OCI-LY1 (cell line): ENCODE measurements at regions not wholly inside any gene's neighbourhood (a gene's known extent, or its start where the extent isn't known, plus 50 kb on each side); places are given as distances from the start of the nearest gene placed in this dataset.

Experiments
- H2AFZ ChIP-seq: fragments of 200-600 bp; sonication (generic), shearing (Covaris generic); 2 replicates; pipeline ENCODE4 v1.6.0; 2014; ENCODE audit warnings: antibody characterized with exemption, mild to moderate bottlenecking, low read length
- H3F3A ChIP-seq: fragments of 200-600 bp; sonication (generic), shearing (Covaris generic); 2 replicates; pipeline ENCODE4 v1.6.0; 2014; ENCODE audit warnings: mild to moderate bottlenecking, antibody characterized with exemption, low read length, moderate library complexity; ENCODE audit not compliant: insufficient read depth
- H3K27ac ChIP-seq: fragments of 200-600 bp; sonication (generic); 2 replicates; pipeline ENCODE4 v1.5.1; 2014; ENCODE audit warnings: low read length, mixed run types, mild to moderate bottlenecking, low read depth; ENCODE audit not compliant: poor library complexity, severe bottlenecking
- H3K27me3 ChIP-seq: fragments of 200-600 bp; sonication (generic); 2 replicates; pipeline ENCODE4 v1.6.0; 2014; ENCODE audit warnings: antibody characterized with exemption, mild to moderate bottlenecking, low read length, moderate library complexity; ENCODE audit not compliant: insufficient read depth
- H3K36me3 ChIP-seq: fragments of 200-600 bp; sonication (generic); 2 replicates; pipeline ENCODE4 v1.6.1; 2014; ENCODE audit warnings: mild to moderate bottlenecking, antibody characterized with exemption, low read length, moderate library complexity, mixed read lengths; ENCODE audit not compliant: insufficient read depth
- H3K4me1 ChIP-seq: fragments of 200-600 bp; sonication (generic); 2 replicates; pipeline ENCODE4 v1.5.1; 2014; ENCODE audit warnings: mild to moderate bottlenecking, low read length, moderate library complexity; ENCODE audit not compliant: insufficient read depth, severe bottlenecking
- H3K4me2 ChIP-seq: fragments of 200-600 bp; sonication (generic), shearing (Covaris generic); 2 replicates; pipeline ENCODE4 v1.6.1; 2014; ENCODE audit warnings: low read length
- H3K4me3 ChIP-seq: fragments of 200-600 bp; sonication (generic); 2 replicates; pipeline ENCODE4 v1.5.1; 2014; ENCODE audit warnings: low read length, low read depth, mild to moderate bottlenecking, mixed read lengths; ENCODE audit not compliant: poor library complexity, severe bottlenecking
- H3K79me2 ChIP-seq: fragments of 200-600 bp; shearing (Covaris generic); 2 replicates; pipeline ENCODE4 v1.6.1; 2016; ENCODE audit warnings: mixed run types, low read length, mixed read lengths; ENCODE audit not compliant: insufficient read depth
- H3K9ac ChIP-seq: fragments of 200-600 bp; sonication (generic), shearing (Covaris generic); 2 replicates; pipeline ENCODE4 v1.6.1; 2014; ENCODE audit warnings: mild to moderate bottlenecking, low read length, mixed read lengths
- H3K9me2 ChIP-seq: fragments of 200-600 bp; sonication (generic), shearing (Covaris generic); 2 replicates; pipeline ENCODE4 v1.6.1; 2014; ENCODE audit warnings: low read depth, mild to moderate bottlenecking, low read length, mixed read lengths
- H3K9me3 ChIP-seq: fragments of 200-600 bp; shearing (Covaris generic); 2 replicates; pipeline ENCODE4 v1.6.1; 2014; ENCODE audit warnings: low read length, mixed read lengths
- H4K20me1 ChIP-seq: fragments of 200-600 bp; sonication (generic), shearing (Covaris generic); 2 replicates; pipeline ENCODE4 v1.6.0; 2016; ENCODE audit warnings: mild to moderate bottlenecking, low read length; ENCODE audit not compliant: insufficient read depth
- EZH2 ChIP-seq: fragments of 200-600 bp; sonication (generic), shearing (Covaris generic); IDR thresholded peaks from 2 replicates; pipeline ENCODE4 v1.8.0; 2017; ENCODE audit warnings: borderline replicate concordance, mixed run types, mild to moderate bottlenecking, antibody characterized with exemption, low read length, moderate library complexity, mixed read lengths
- TF ChIP-seq, protein P1 (sequence below): fragments of 200-600 bp; sonication (generic), shearing (Covaris generic); IDR thresholded peaks from 2 replicates; pipeline ENCODE4 v1.5.1; 2017; ENCODE audit warnings: mild to moderate bottlenecking, antibody characterized with exemption, low read length, moderate library complexity, mixed read lengths

- Histone ChIP-seq H3K79me2 (no peaks in the 10 kb centered on the region), H3K27ac (no peak overlapping the region), H3K4me3 (no peak overlapping the region), H3K27me3 (no peaks in the 10 kb centered on the region), H3K9me2 (no peaks in the 10 kb centered on the region), H3K36me3 (no peaks in the 10 kb centered on the region), H2AFZ (no peak overlapping the region), H3F3A (no peaks in the 10 kb centered on the region), H4K20me1 (no peaks in the 10 kb centered on the region), H3K9ac (no peak overlapping the region), H3K4me2 (no peak overlapping the region), H3K4me1 (no peaks in the 10 kb centered on the region), H3K9me3 (no peaks in the 10 kb centered on the region)
- TF ChIP-seq, protein P1, sequence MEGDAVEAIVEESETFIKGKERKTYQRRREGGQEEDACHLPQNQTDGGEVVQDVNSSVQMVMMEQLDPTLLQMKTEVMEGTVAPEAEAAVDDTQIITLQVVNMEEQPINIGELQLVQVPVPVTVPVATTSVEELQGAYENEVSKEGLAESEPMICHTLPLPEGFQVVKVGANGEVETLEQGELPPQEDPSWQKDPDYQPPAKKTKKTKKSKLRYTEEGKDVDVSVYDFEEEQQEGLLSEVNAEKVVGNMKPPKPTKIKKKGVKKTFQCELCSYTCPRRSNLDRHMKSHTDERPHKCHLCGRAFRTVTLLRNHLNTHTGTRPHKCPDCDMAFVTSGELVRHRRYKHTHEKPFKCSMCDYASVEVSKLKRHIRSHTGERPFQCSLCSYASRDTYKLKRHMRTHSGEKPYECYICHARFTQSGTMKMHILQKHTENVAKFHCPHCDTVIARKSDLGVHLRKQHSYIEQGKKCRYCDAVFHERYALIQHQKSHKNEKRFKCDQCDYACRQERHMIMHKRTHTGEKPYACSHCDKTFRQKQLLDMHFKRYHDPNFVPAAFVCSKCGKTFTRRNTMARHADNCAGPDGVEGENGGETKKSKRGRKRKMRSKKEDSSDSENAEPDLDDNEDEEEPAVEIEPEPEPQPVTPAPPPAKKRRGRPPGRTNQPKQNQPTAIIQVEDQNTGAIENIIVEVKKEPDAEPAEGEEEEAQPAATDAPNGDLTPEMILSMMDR = peak; percentile 70
- TF ChIP-seq EZH2 = no peak
Measured at GRCh38 chr6:137944793-137945498, 77.9 kb downstream of the TNFAIP3 start.

DNA sequence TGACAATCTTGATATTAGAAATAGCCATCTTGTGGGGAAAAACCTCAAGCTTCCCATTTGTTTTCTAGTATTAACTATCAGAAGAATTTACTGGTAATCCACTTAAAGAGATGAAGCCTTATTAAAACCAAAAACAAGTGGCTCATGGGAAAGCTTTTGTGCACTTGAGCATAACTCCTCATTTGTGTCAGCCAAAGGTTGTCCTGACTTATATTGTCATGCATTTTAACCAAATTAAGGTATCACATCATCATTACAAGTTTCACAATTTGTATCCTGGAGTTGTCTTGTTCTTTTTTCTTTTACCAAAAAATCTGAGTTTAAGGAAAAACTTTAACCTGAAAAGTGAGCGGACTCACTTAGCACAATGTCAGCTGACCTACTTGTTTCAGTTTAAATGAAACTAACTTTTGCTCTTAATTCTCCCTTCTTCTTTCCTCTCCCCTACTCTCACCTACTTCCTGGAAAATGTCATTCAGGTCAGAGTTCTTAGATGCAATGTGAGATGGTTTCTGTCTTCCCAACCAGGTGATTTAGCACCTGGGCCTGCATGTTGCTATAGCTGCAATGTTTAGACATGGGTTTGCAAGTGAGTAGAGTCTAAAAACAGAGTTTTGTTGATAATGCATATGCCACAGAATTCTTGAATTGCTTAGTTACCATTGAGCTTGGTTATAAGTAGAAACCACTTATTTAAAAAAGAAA lies 82.8 kb downstream of the TNFAIP3 start:
- no peak overlapping the region for H2AFZ ChIP-seq
- H3K9me3 ChIP-seq = no peaks in the 10 kb centered on the region
- no peak overlapping the region for H3K4me3 ChIP-seq
- H3K9ac ChIP-seq = no peak overlapping the region
- no peaks in the 10 kb centered on the region for H4K20me1 ChIP-seq
- TF ChIP-seq EZH2 = no peak
- no peak overlapping the region for H3K4me2 ChIP-seq
- no peaks in the 10 kb centered on the region for H3K36me3 ChIP-seq
- H3K27ac ChIP-seq = no peak overlapping the region
- H3K4me1 ChIP-seq = no peaks in the 10 kb centered on the region
- H3F3A ChIP-seq = no peaks in the 10 kb centered on the region
- H3K9me2 ChIP-seq = no peaks in the 10 kb centered on the region
- H3K79me2 ChIP-seq = no peaks in the 10 kb centered on the region
- no peaks in the 10 kb centered on the region for H3K27me3 ChIP-seq

GRCh38 chr6:137950581-137950980 lies 83.5 kb downstream of the TNFAIP3 start:
- no peaks in the 10 kb centered on the region for H3K27me3 ChIP-seq
- H3K9me2 ChIP-seq = no peaks in the 10 kb centered on the region
- no peaks in the 10 kb centered on the region for H3K36me3 ChIP-seq
- H2AFZ ChIP-seq = no peak overlapping the region
- no peaks in the 10 kb centered on the region for H4K20me1 ChIP-seq
- H3K9ac ChIP-seq = no peak overlapping the region
- H3K9me3 ChIP-seq = no peaks in the 10 kb centered on the region
- no peaks in the 10 kb centered on the region for H3F3A ChIP-seq
- no peaks in the 10 kb centered on the region for H3K79me2 ChIP-seq
- no peak overlapping the region for H3K4me3 ChIP-seq
- TF ChIP-seq EZH2 = no peak
- TF ChIP-seq, protein P1 = no peak
- H3K27ac ChIP-seq = no peak overlapping the region
- H3K4me1 ChIP-seq = no peaks in the 10 kb centered on the region
- H3K4me2 ChIP-seq = no peak overlapping the region
